ENCODE measurements at regions not wholly inside any gene's neighbourhood (a gene's known extent, or its start where the extent isn't known, plus 50 kb on each side); places are given as distances from the start of the nearest gene placed in this dataset.

GRCh38 chr2:239640676-239641578, 240.1 kb upstream of the HDAC4 start:
- DNase-seq: no peak

GRCh38 chr2:239640210-239640609, 239.4 kb upstream of the HDAC4 start:
- DNase-seq: no peak

- DNase-seq: no peak
Observed at GRCh38 chr2:239639421-239640185, 238.8 kb upstream of the HDAC4 start.

GRCh38 chr2:239638376-239638775, 237.6 kb upstream of the HDAC4 start:
- DNase-seq: no peak

GRCh38 chr2:239636808-239637207, 236.0 kb upstream of the HDAC4 start:
- no peak for DNase-seq

- DNase-seq: no peak
Observed at GRCh38 chr2:239634769-239635168, 233.9 kb upstream of the HDAC4 start.

- DNase-seq: no peak
Observed at GRCh38 chr2:239630618-239631286, 229.9 kb upstream of the HDAC4 start.

GRCh38 chr2:239629926-239630617, 229.3 kb upstream of the HDAC4 start:
- DNase-seq: no peak

- DNase-seq: no peak
Observed at GRCh38 chr2:239626961-239627592, 226.3 kb upstream of the HDAC4 start.

GRCh38 chr2:239625971-239626734, 225.3 kb upstream of the HDAC4 start:
- no peak for DNase-seq

GRCh38 chr2:239625156-239625845, 224.5 kb upstream of the HDAC4 start:
- no peak for DNase-seq

GRCh38 chr2:239621611-239622010, 220.8 kb upstream of the HDAC4 start:
- DNase-seq: no peak

GRCh38 chr2:239619369-239619768, 218.5 kb upstream of the HDAC4 start:
- no peak for DNase-seq

GRCh38 chr2:239616729-239617128, 215.9 kb upstream of the HDAC4 start:
- DNase-seq: no peak

- DNase-seq: no peak
Observed at GRCh38 chr2:239612133-239612532, 211.3 kb upstream of the HDAC4 start.

- DNase-seq: no peak
Observed at GRCh38 chr2:239611222-239611795, 210.5 kb upstream of the HDAC4 start.

- no peak for DNase-seq
Observed at GRCh38 chr2:239610457-239611221, 209.8 kb upstream of the HDAC4 start.

- peak; percentile 43 for DNase-seq
Observed at GRCh38 chr2:239609607-239610310, 208.9 kb upstream of the HDAC4 start.

GRCh38 chr2:239609162-239609561, 208.3 kb upstream of the HDAC4 start:
- DNase-seq: peak; percentile 48

Measured in retina (tissue), 1 donor.